ENCODE measurements at regions not wholly inside any gene's neighbourhood (a gene's known extent, or its start where the extent isn't known, plus 50 kb on each side); places are given as distances from the start of the nearest gene placed in this dataset.

DNA sequence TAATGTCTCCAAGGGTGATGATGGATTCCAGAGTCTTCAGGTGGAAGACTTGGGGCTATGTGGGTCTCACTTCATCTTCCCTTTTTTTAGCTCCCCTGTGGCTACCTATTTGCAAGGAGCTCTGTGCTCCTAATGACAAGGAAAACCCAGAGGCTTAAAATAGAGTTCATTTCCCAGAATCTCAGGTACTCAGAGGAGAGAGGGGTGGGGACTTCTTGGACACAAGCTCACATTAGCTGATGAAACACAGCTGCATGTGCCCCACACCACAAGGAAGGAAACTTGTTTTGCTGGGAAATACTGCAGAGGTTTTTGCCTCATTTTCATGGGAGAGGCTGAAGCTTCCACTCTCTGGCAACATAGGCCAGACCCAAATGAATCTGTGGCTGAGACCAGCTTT lies 138.6 kb upstream of the SLC1A4 start:
- in situ Hi-C loops (cut with MboI; ENCODE audit: low pct_ligation_motif_present in 1 of 4, low pct_unique_long_range_greater_than_20kb in 1 of 4, low sequenced_read_pairs in 3 of 4): no loop called here

DNA sequence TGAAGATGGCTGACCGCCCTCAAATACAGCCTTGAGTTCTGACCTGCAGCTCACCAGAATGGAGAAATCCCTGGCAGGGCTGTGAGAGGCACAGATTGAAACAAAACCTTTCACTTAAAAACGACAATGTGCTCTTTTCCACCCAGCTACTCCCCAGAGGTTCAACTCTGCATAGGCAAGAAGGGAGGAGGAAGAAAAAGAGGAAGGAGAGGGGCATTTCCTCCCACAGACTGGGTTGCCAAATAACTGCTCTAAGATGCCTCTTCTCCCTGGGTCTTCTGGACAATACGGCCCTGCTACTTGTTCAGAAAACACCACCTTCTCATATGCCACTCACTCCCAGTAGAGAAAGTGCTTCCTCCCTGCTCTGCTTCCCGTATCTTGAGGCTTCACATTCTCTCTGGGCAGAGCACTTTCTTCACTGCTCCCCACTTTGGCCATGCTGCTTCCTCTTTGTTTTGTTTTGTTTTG lies 136.4 kb upstream of the SLC1A4 start:
- in situ Hi-C loops (cut with MboI; ENCODE audit: low pct_ligation_motif_present in 1 of 4, low pct_unique_long_range_greater_than_20kb in 1 of 4, low sequenced_read_pairs in 3 of 4): no loop called here
- Histone ChIP-seq H3K27ac (peak overlapping the region in 1 of 4 donors; percentile 10), H3K9me3 (no peaks in the 10 kb centered on the region), H3K27me3 (no peaks in the 10 kb centered on the region), H3K36me3 (no peaks in the 10 kb centered on the region), H3K4me3 (no peak overlapping the region), H3K4me1 (peaks cover 5 to 25% (median 10%) of the 10 kb centered on the region in 4 donors)
- WGBS, 2 donors (ENCODE audit: low coverage in 1 of 2): 69 to 80% methylated on average over 1 to 4 of the region's 4 CpGs
- DNase-seq: no peak
- TF ChIP-seq, protein P1, sequence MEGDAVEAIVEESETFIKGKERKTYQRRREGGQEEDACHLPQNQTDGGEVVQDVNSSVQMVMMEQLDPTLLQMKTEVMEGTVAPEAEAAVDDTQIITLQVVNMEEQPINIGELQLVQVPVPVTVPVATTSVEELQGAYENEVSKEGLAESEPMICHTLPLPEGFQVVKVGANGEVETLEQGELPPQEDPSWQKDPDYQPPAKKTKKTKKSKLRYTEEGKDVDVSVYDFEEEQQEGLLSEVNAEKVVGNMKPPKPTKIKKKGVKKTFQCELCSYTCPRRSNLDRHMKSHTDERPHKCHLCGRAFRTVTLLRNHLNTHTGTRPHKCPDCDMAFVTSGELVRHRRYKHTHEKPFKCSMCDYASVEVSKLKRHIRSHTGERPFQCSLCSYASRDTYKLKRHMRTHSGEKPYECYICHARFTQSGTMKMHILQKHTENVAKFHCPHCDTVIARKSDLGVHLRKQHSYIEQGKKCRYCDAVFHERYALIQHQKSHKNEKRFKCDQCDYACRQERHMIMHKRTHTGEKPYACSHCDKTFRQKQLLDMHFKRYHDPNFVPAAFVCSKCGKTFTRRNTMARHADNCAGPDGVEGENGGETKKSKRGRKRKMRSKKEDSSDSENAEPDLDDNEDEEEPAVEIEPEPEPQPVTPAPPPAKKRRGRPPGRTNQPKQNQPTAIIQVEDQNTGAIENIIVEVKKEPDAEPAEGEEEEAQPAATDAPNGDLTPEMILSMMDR (IDR thresholded peaks at IDR 0.05): no peak
- no peak for TF ChIP-seq POLR2A (IDR thresholded peaks at IDR 0.05)
- no peak for TF ChIP-seq POLR2AphosphoS5 (IDR thresholded peaks at IDR 0.05)
- no peak for TF ChIP-seq EP300 (IDR thresholded peaks at IDR 0.05; ENCODE audit: low read depth)
- intact Hi-C loops (cut with DNase I; ENCODE audit: low total_unique reads): no loop called here

More for the DNA sequence above, 138.6 kb upstream of the SLC1A4 start:
- H3K36me3 ChIP-seq: no peaks in the 10 kb centered on the region
- H3K4me1 ChIP-seq: peaks cover 0 to 16% (median 3%) of the 10 kb centered on the region in 4 donors
- TF ChIP-seq, protein P1 (IDR thresholded peaks at IDR 0.05): no peak
- TF ChIP-seq EP300 (IDR thresholded peaks at IDR 0.05; ENCODE audit: low read depth) (no peak), POLR2AphosphoS5 (IDR thresholded peaks at IDR 0.05) (no peak)
- H3K4me3 ChIP-seq: no peak overlapping the region
- no peaks in the 10 kb centered on the region for H3K27me3 ChIP-seq
- H3K27ac ChIP-seq: no peak overlapping the region
- no peak for DNase-seq
- no peaks in the 10 kb centered on the region for H3K9me3 ChIP-seq
- intact Hi-C loops (cut with DNase I; ENCODE audit: low total_unique reads): no loop called here

DNA sequence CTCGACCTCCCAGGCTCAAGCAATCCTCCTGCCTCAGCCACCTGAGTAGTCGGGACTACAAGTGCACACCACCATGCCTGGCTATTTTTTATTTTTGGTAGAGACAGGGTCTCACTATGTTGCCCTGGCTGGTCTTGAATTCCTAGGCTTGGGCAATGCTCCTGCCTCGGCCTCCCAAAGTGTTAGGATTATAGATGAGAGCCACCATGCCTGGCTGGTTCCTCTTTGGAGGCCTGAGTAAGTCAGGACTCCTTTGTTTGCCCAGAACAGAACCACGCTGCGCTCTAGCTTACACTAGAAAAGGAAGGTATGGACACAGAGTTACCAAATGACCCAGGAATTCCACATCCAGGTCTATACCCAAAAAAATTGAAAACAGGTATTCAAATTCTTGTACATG lies 135.9 kb upstream of the SLC1A4 start:
- Histone ChIP-seq H3K4me3 (no peak overlapping the region), H3K9me3 (no peaks in the 10 kb centered on the region), H3K27me3 (no peaks in the 10 kb centered on the region), H3K27ac (peak overlapping the region in 3 of 4 donors; percentile 9 to 13 (median 10)), H3K4me1 (peaks cover 10 to 30% (median 15%) of the 10 kb centered on the region in 4 donors), H3K36me3 (no peaks in the 10 kb centered on the region)
- 91 to 92% methylated on average over 4 to 5 of the region's 5 CpGs for WGBS, 2 donors (ENCODE audit: low coverage in 1 of 2)
- intact Hi-C loops (cut with DNase I; ENCODE audit: low total_unique reads) (no loop called here), in situ Hi-C loops (cut with MboI; ENCODE audit: low pct_ligation_motif_present in 1 of 4, low pct_unique_long_range_greater_than_20kb in 1 of 4, low sequenced_read_pairs in 3 of 4) (no loop called here)
- no peak for DNase-seq
- TF ChIP-seq POLR2A (IDR thresholded peaks at IDR 0.05) (no peak), EP300 (IDR thresholded peaks at IDR 0.05; ENCODE audit: low read depth) (no peak), POLR2AphosphoS5 (IDR thresholded peaks at IDR 0.05) (no peak)
- TF ChIP-seq, protein P1 (IDR thresholded peaks at IDR 0.05): no peak

DNA sequence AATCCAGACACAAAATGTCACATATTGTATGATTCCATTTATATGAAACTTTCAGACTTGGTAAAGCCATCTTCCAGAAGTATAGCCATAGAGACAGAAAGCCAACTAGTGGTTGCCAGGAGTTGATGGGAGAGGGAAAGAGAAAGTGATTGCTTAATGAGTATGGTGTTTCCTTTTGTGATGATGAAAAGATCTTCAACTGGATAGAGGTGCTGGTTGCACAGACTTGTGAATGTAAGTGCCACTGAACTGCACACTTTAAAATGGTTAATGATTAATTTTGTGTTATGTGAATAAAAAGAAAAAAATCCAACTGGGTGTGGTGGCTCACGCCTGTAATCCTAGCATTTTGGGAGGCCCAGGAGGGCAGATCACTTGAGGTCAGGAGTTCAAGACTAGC lies 135.3 kb upstream of the SLC1A4 start:
- no peaks in the 10 kb centered on the region for H3K9me3 ChIP-seq
- intact Hi-C loops (cut with DNase I; ENCODE audit: low total_unique reads): no loop called here
- no peak for DNase-seq
- 45% methylated on average over 1 of the region's 1 CpG; no CpG with 5 or more reads in 1 of the 2 donors for WGBS, 2 donors (ENCODE audit: low coverage in 1 of 2)
- H3K4me3 ChIP-seq: no peak overlapping the region
- peaks cover 16 to 36% (median 21%) of the 10 kb centered on the region in 4 donors for H3K4me1 ChIP-seq
- peak overlapping the region in 1 of 4 donors; percentile 9 for H3K27ac ChIP-seq
- no peak for TF ChIP-seq POLR2A (IDR thresholded peaks at IDR 0.05)
- TF ChIP-seq EP300 (IDR thresholded peaks at IDR 0.05; ENCODE audit: low read depth): no peak
- no peaks in the 10 kb centered on the region for H3K36me3 ChIP-seq
- no peaks in the 10 kb centered on the region for H3K27me3 ChIP-seq
- in situ Hi-C loops (cut with MboI; ENCODE audit: low pct_ligation_motif_present in 1 of 4, low pct_unique_long_range_greater_than_20kb in 1 of 4, low sequenced_read_pairs in 3 of 4): no loop called here

DNA sequence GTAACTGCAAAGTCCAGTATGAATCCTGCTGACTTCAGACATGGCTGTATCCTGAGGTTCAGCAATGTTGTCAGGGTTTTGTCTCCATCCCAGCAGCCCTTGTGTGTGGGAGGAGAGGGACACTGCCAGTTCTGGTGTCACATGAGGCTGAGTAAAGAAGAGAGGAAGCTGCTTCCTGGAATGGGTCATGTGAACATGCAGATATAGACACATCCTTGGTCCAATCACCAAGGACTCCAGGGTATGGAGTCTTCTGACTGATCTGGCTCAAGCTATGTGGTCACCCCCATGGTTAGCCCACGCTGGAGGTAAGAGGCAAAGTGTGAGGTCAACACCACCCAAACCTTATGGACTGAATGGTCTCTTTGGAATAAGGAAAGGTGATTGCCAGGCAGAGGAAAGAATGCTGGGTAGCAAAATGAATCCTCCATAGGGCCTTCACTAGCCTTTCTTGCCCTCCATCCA lies 134.4 kb upstream of the SLC1A4 start:
- WGBS, 2 donors (ENCODE audit: low coverage in 1 of 2): 31% methylated on average over 1 of the region's 1 CpG; no CpG with 5 or more reads in 1 of the 2 donors
- Histone ChIP-seq H3K36me3 (no peaks in the 10 kb centered on the region), H3K4me3 (no peak overlapping the region), H3K27me3 (no peaks in the 10 kb centered on the region), H3K9me3 (no peaks in the 10 kb centered on the region), H3K27ac (no peak overlapping the region), H3K4me1 (peaks cover 17 to 45% (median 30%) of the 10 kb centered on the region in 4 donors)
- DNase-seq: no peak
- in situ Hi-C loops (cut with MboI; ENCODE audit: low pct_ligation_motif_present in 1 of 4, low pct_unique_long_range_greater_than_20kb in 1 of 4, low sequenced_read_pairs in 3 of 4): no loop called here
- no peak for TF ChIP-seq POLR2AphosphoS5 (IDR thresholded peaks at IDR 0.05)
- TF ChIP-seq EP300 (IDR thresholded peaks at IDR 0.05; ENCODE audit: low read depth): no peak
- TF ChIP-seq, protein P1 (IDR thresholded peaks at IDR 0.05): no peak
- TF ChIP-seq POLR2A (IDR thresholded peaks at IDR 0.05): no peak
- intact Hi-C loops (cut with DNase I; ENCODE audit: low total_unique reads): no loop called here

Data from transverse colon (tissue), 4 donors.